Activated CD4-positive, alpha-beta T cell treated with anti-CD3 and anti-CD28 coated beads, Interleukin-2, Interleukin-6, amounts not matched to agents 100 ng/mL and 50 ng/mL, durations not matched to agents 16 hours and 8 hours (primary cell): ENCODE measurements at regions not wholly inside any gene's neighbourhood (a gene's known extent, or its start where the extent isn't known, plus 50 kb on each side); places are given as distances from the start of the nearest gene placed in this dataset.
"Not testable (repeated sequence)": the region's sequence is repeated elsewhere in the genome, so short reads cannot be mapped to it uniquely, and the experiment has no call there.

Experiments used
- DNase-seq: peaks from one replicate; pipeline ENCODE4 v3.0.0-alpha.2; 2020

- no peak for DNase-seq
Observed at GRCh38 chr7:68816491-68816890, 781.8 kb upstream of the AUTS2 start.

- DNase-seq: no peak
Observed at GRCh38 chr7:68820321-68820720, 778.0 kb upstream of the AUTS2 start.

DNA sequence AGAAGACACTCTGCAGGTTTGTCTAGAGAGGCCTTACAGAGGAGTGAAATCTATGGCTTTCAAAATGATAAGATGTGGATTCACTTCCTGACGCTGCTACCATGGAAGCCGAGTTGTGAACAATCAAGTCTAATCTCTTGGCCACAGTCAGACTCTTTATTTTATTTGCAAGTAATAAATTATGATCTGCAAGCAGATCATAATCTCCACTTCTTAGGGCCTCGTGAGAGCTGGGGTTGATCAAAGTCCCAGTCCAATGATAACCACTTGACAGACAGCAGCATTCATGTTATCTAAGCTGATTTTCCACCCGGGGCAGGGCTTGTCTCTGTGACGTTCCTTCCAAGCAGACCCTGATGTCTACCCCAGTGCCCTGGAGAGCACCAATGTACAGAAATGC lies 776.4 kb upstream of the AUTS2 start:
- DNase-seq: no peak

DNA sequence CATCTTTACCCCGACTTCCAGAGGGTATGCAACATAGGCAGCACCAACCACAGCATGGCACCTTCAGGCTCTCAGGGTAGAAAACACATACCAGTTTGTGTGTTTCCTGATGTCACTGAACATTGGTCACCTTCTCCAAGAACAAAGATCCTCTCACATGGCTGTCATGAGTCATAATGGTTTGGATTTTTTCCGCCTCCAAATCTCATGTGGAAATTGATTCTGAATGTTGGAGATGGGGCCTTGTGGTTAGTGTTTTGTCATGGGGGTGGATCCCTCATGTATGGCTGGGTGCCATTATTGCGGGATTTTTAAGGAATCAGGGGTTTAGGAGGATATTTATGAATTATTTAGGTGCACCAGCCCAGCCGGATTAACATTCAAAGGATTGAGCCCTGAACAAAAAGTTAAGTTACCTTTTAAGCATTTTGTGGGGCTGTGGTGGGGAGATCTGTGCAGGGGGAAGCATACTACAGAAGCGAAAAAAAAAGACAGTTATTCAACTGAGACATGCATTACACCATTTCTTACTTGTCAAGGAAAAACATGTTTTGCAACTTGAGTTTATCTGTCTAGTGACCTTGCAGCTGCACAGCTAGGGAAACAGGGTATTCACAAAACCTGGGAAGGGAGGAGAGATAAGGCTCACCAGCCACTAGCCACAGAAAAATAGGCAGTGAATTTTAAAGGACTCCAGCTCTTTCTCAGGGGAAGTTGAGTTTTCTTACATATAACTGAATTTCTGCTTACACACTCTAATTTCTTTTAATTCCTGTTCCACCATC lies 774.1 kb upstream of the AUTS2 start:
- DNase-seq: no peak

DNA sequence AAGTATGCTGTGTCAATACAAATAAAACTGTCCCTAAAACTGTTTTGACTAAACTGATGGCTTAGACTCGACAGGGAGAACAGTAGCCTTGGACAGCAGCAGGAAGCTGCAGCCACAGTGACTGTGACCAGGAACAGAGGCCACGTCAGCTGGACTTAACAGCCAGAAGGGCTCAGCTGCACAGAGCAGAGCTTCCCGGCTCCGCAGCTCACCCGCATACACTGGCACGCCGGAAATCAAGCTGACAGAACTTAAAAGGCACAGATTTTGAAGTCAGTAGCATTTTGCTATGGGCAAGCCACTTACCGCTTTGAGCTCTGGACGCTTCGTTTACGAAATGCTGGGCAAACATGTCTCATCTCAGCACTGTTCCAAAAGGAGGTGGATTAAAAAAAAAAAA lies 769.7 kb upstream of the AUTS2 start:
- DNase-seq: no peak

GRCh38 chr7:68833422-68833821 lies 764.9 kb upstream of the AUTS2 start:
- no peak for DNase-seq

GRCh38 chr7:68839014-68839413 lies 759.3 kb upstream of the AUTS2 start:
- no peak for DNase-seq

GRCh38 chr7:68840991-68841390 lies 757.3 kb upstream of the AUTS2 start:
- no peak for DNase-seq

GRCh38 chr7:68843985-68844384 lies 754.3 kb upstream of the AUTS2 start:
- not testable (repeated sequence) for DNase-seq

- no peak for DNase-seq
Observed at GRCh38 chr7:68846811-68847325, 751.4 kb upstream of the AUTS2 start.

GRCh38 chr7:68853254-68853653 lies 745.0 kb upstream of the AUTS2 start:
- DNase-seq: no peak

DNA sequence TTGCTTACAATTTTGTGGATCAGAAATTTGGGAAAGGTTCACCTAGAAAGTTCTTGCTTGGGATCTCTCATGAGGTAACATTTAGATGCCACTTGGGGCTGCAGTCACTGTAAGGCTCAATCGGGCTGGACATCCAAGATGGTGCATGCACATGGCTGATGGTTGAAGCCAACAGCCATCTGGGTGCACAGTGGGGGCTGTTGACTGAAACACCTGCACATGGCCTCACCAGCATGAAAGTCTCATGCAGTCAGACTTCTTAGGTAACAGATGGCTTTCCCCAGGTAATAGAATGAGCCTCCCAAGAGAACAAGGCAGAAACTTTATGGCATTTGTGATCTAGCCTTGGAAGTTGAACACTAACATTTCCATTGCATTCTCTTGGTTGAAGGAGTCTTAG lies 740.7 kb upstream of the AUTS2 start:
- no peak for DNase-seq

- DNase-seq: no peak
Observed at GRCh38 chr7:68858497-68858896, 739.8 kb upstream of the AUTS2 start.

DNA sequence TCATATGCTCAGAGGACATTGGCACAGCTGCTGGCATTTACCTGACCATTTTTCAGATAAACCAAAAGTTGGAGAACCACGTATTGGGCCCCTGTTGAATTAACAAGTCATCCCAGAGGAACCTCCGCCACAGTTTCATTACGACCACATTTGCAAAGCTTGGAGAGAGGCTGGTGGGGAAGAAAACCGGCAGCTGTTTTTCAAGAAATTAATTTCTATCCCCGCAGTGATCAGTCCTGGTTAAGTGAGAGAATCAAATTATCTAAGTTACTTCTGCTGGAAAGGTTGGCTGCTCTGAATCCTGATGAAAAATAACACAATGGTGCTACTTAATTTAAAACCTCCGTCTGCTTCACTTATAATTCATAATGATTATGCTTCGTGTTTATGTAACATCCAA lies 737.1 kb upstream of the AUTS2 start:
- no peak for DNase-seq

DNA sequence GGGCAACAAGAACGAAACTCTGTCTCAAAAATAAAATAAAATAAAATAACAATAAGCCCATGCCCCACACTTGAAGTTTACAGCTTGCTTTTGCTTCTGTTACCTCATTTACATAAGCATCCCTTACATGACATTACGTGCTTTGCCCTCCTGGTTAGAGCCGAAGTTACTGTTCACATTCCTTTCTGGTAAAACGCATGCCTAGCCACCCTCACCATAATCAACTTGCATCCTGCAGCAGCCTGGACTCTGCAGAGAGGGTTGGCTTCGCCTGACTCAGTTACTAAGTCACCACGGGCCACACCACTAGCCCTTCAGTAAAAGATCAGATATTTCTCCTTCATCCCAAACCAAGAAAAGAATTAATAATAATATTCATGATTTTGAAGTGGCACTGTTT lies 736.0 kb upstream of the AUTS2 start:
- no peak for DNase-seq

GRCh38 chr7:68862736-68863135 lies 735.5 kb upstream of the AUTS2 start:
- no peak for DNase-seq

DNA sequence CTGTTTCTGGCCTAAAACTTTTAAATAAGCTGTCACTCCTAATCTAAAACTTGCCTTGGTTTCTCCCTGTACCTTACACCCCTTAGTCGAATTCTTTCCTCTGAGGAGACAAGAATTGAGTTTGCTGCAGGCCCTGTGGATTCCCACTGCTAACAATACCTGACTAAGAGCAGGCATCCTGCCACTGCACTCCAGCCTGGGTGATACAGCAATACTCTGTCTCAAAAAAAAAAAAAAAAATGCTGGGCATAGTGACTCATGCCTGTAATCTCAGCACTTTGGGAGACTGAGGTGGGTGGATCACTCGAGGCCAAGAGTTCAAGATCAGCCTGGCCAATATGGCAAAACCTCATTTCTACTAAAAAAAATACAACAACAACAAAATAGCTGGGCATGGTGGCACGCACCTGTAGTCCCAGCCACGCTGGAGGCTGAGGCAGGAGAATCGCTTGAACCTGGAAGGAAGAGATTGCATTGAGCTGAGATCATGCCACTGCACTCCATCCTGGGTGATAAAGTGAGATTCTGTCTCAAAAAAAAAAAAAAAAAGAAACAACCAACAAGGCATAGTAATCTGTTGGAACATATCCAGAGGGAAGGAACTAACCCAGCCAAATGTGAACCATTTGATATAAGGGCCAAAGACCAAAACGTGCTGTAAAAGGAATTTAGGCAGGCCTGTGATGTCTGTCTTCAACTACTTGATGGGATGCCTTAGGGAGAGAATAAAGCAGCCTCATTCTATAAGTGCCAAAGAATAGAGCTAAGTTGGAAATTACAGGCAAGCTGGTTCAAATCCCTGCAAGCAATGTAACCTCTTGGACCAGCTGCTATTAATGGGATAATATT lies 732.7 kb upstream of the AUTS2 start:
- no peak for DNase-seq

DNA sequence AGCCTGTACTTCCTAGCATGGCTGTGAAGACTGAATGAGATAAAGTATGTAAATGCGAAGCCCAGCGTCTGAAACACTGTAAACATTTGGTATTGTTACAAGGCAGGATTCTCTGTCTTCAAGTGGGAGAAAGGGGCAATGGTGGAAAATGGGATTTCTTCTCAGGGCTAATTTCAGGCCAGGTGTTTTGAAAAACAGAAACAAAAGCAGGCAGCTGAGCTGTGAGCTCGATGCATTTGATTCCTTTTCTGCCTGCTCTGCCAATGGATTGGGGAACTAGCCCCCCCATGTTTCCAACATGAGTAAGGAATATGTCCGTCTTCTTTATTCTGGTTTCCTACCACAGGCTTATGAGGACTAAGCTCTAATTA lies 732.1 kb upstream of the AUTS2 start:
- DNase-seq: no peak

DNA sequence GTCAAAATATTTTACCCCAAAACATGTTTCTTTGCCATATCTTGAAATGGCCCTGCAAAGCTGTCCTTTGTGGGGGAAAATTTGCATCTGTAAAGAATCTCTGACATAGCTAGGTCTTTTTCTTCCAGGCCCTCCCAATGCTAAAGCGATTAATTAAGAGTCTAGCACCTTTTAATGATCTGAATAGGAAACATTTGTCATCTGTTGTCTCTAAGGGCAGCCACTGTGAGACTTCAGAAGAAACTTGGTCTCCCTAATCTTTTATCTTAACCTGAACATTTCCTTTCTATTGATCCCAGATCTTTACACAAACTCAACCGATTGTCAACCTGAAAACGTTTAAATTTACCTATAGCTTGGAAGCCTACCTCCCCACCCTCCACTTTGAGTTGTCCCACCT lies 731.6 kb upstream of the AUTS2 start:
- not testable (repeated sequence) for DNase-seq

DNA sequence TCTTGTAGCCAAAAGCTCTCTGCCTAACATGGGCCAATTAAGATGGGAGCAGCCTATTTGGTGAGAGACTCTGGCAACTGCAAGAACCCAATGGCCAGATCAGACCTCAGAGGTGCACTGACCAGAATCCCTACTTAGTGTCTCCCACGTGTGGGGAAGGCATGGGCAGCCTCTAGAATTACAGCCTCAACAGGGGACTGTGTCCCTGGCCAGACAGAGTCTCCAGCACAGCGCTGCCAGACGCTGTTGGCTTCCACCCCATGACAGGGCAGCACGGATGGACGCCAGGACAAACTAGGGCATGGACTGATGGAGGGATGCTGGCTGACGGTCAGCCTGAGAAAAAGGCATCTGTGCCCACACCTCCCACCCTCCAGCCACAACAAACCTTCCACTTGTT lies 729.3 kb upstream of the AUTS2 start:
- DNase-seq: no peak

- DNase-seq: no peak
Observed at GRCh38 chr7:68873616-68874015, 724.7 kb upstream of the AUTS2 start.

- no peak for DNase-seq
Observed at GRCh38 chr7:68875857-68876256, 722.4 kb upstream of the AUTS2 start.

DNA sequence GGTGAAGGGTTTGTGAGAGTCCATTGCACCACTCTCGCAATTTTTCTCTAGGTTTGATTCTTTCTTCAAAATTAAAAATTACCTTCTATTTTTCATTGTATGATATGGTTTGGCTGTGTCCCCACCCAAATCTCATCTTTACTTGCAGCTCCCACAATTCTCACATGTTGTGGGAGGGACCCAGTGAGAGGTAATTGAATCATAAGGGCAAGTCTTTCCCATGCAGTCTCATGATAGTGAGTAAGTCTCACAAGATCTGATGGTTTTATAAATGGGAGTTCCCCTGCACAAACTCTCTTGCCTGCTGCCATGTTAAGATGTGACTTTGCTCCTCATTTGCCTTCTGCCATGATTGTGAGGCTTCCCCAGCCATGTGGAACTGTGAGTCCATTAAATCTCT lies 711.2 kb upstream of the AUTS2 start:
- DNase-seq: not testable (repeated sequence)

- no peak for DNase-seq
Observed at GRCh38 chr7:68888971-68889385, 709.3 kb upstream of the AUTS2 start.
